HCT116 (cell line): ENCODE measurements at regions not wholly inside any gene's neighbourhood (a gene's known extent, or its start where the extent isn't known, plus 50 kb on each side); places are given as distances from the start of the nearest gene placed in this dataset.

Experiments used
- ATAC-seq: fragments of 200-7000 bp; cut with Tn5 transposase; 2 replicates; pipeline ENCODE4 v1.9.1; 2020; ENCODE audit warnings: mild to moderate bottlenecking, moderate library complexity
- BruUV-seq: library from RNA; stranded (reverse); fragments of 400-500 nt; replicated peaks from 2 replicates; lab custom pipeline; 2021; lab: Mats Ljungman, UMichigan
- CTCF ChIA-PET: fragments of 300-600 bp; sonication (Branson Sonifier 250); formaldehyde crosslinking; loops from one replicate; lab custom pipeline; 2021; ENCODE audit warnings: antibody characterized with exemption; lab: Charles Lee
- POLR2A ChIA-PET: fragments of 300-600, 350-600 bp; sonication (Branson Sonifier 250); formaldehyde crosslinking; loops from one replicate; lab custom pipeline; 2021; ENCODE audit warnings: antibody characterized with exemption; lab: Charles Lee
- RAD21 ChIA-PET, 2 experiments: fragments of 300-600 bp; sonication (Branson Sonifier 250); formaldehyde crosslinking; loops; one replicate each; lab custom pipeline; 2023; ENCODE audit warnings: low total read pairs in 2 of 2; ENCODE audit not compliant: uncharacterized antibody in 2 of 2, unreplicated experiment in 2 of 2, low non-redundant PET in 1 of 2; lab: Charles Lee
- DNase-seq: peaks from one replicate; pipeline ENCODE4 v3.0.0-alpha.2; 2010; ENCODE audit warnings: low read depth, low spot score
- H2AFZ ChIP-seq: fragments of 200-600 bp; shearing (Covaris generic), sonication (generic); 2 replicates; pipeline ENCODE4 v1.6.1; 2017; ENCODE audit warnings: low read depth, mixed run types, mixed read lengths, antibody characterized with exemption, low read length; ENCODE audit not compliant: poor library complexity, severe bottlenecking
- H3K27ac ChIP-seq: 2 replicates; pipeline ENCODE4 v1.5.1; 2012; ENCODE audit warnings: low read depth, low read length
- H3K27me3 ChIP-seq: fragments of 200-600 bp; sonication (generic); 2 replicates; pipeline ENCODE4 v1.6.1; 2016; ENCODE audit warnings: mixed run types, low read length, mixed read lengths; ENCODE audit not compliant: insufficient read depth
- H3K36me3 ChIP-seq, 2 experiments: fragments of 200-500 bp in 1 of 2; fragments of 200-600 bp in 1 of 2; sonication (Bioruptor generic) in 1 of 2; sonication (generic) in 1 of 2; 2 replicates each; pipeline versions ENCODE4 v1.5.1 to v1.6.1; 2014 to 2016; ENCODE audit warnings: low read length in 2 of 2, inconsistent platforms in 1 of 2, mixed read lengths in 1 of 2, mixed run types in 1 of 2; ENCODE audit not compliant: insufficient read depth in 2 of 2, control insufficient read depth in 1 of 2
- H3K4me1 ChIP-seq, 2 experiments: fragments of 200-600 bp in 1 of 2; sonication (generic) in 1 of 2; 2 replicates each; pipeline versions ENCODE4 v1.5.1 to v1.6.1; 2012 to 2017; ENCODE audit warnings: low read length in 2 of 2, inconsistent platforms in 1 of 2, mild to moderate bottlenecking in 1 of 2, mixed read lengths in 1 of 2, mixed run types in 1 of 2, moderate library complexity in 1 of 2; ENCODE audit not compliant: insufficient read depth in 2 of 2, control insufficient read depth in 1 of 2
- H3K4me2 ChIP-seq: fragments of 200-600 bp; sonication (generic); 2 replicates; pipeline ENCODE4 v1.6.1; 2017; ENCODE audit warnings: mixed run types, low read length, mixed read lengths
- H3K4me3 ChIP-seq, 2 experiments: fragments of 200-600 bp in 1 of 2; sonication (generic) in 1 of 2; replicated peaks in 1 of 2; 2 replicates each; pipeline ENCODE4 v1.5.1; 2011 to 2016; ENCODE audit warnings: low read length in 2 of 2, control low read depth in 1 of 2, low read depth in 1 of 2, mild to moderate bottlenecking in 1 of 2, mixed read lengths in 1 of 2, mixed run types in 1 of 2
- H3K79me2 ChIP-seq: fragments of 200-600 bp; sonication (generic); 2 replicates; pipeline ENCODE4 v1.6.1; 2017; ENCODE audit warnings: mild to moderate bottlenecking, mixed run types, low read length, moderate library complexity, mixed read lengths; ENCODE audit not compliant: insufficient read depth
- H3K9ac ChIP-seq: fragments of 200-600 bp; sonication (generic); 2 replicates; pipeline ENCODE4 v1.6.1; 2016; ENCODE audit warnings: low read length, mixed read lengths
- H3K9me2 ChIP-seq: fragments of 200-600 bp; sonication (generic), shearing (Covaris generic); 2 replicates; pipeline ENCODE4 v1.6.1; 2017; ENCODE audit warnings: mixed run types, mild to moderate bottlenecking, moderate library complexity; ENCODE audit not compliant: insufficient read depth
- H3K9me3 ChIP-seq, 2 experiments: fragments of 200-500 bp in 1 of 2; fragments of 200-600 bp in 1 of 2; sonication (Bioruptor generic) in 1 of 2; sonication (generic) in 1 of 2; 2 replicates each; pipeline ENCODE4 v1.6.1; 2014 to 2017; ENCODE audit warnings: low read length in 2 of 2, mixed read lengths in 2 of 2, inconsistent platforms in 1 of 2, low read depth in 1 of 2, mild to moderate bottlenecking in 1 of 2, mixed run types in 1 of 2, moderate library complexity in 1 of 2; ENCODE audit not compliant: control insufficient read depth in 1 of 2, insufficient read depth in 1 of 2
- H4K20me1 ChIP-seq: fragments of 200-600 bp; sonication (generic), shearing (Covaris generic); 2 replicates; pipeline ENCODE4 v1.6.1; 2017; ENCODE audit warnings: mixed run types, mild to moderate bottlenecking, moderate library complexity; ENCODE audit not compliant: insufficient read depth
- CEBPB ChIP-seq: IDR thresholded peaks from 2 replicates; pipeline ENCODE4 v1.6.1; 2012; ENCODE audit warnings: low read depth
- EGR1 ChIP-seq: IDR thresholded peaks from 2 replicates; pipeline ENCODE4 v1.6.1; 2012; ENCODE audit warnings: low read depth
- EZH2 ChIP-seq: fragments of 200-600 bp; sonication (generic); IDR thresholded peaks from 2 replicates; pipeline ENCODE4 v1.6.1; 2017; ENCODE audit warnings: antibody characterized with exemption, mixed run types
- EZH2phosphoT487 ChIP-seq: fragments of 200-600 bp; IDR thresholded peaks from 2 replicates; pipeline ENCODE4 v1.6.1; 2018; ENCODE audit warnings: antibody characterized with exemption, borderline replicate concordance
- POLR2A ChIP-seq: IDR thresholded peaks from 2 replicates; pipeline ENCODE4 v1.7.0; 2011; ENCODE audit warnings: borderline replicate concordance; ENCODE audit not compliant: insufficient read depth, insufficient read length; ENCODE audit errors: extremely low read depth
- REST ChIP-seq: IDR thresholded peaks from 2 replicates; pipeline ENCODE4 v1.6.1; 2012; ENCODE audit warnings: low read depth
- SIN3A ChIP-seq: IDR thresholded peaks from 2 replicates; pipeline ENCODE4 v1.6.1; 2012; ENCODE audit warnings: low read depth
- SRF ChIP-seq: IDR thresholded peaks from 2 replicates; pipeline ENCODE4 v1.6.1; 2012; ENCODE audit warnings: low read depth
- TCF7L2 ChIP-seq: IDR thresholded peaks from 2 replicates; pipeline ENCODE4 v1.7.0; 2011; ENCODE audit warnings: borderline replicate concordance, inconsistent platforms; ENCODE audit not compliant: insufficient read depth, insufficient read length; ENCODE audit errors: extremely low read depth
- intact Hi-C: fragments of 100-400 bp; cut with micrococcal nuclease; formaldehyde crosslinking; loops from 2 replicates; pipeline ENCODE4 v1.10.0; 2022

- DNase-seq (no peak), ATAC-seq (no peak)
- ChIA-PET CTCF (no interaction called here), POLR2A (no interaction called here), RAD21 (no interaction called here)
- Histone ChIP-seq H3K4me3 (no peak overlapping the region), H3K27ac (no peak overlapping the region), H3K9ac (no peak overlapping the region), H3K9me2 (no peaks in the 10 kb centered on the region), H3K4me2 (no peak overlapping the region), H3K79me2 (no peaks in the 10 kb centered on the region)
- TF ChIP-seq EGR1 (no peak), POLR2A (no peak), CEBPB (no peak), REST (no peak), EZH2 (no peak), TCF7L2 (no peak), SRF (no peak), EZH2phosphoT487 (no peak), SIN3A (no peak)
- TF ChIP-seq, all 23 proteins: peak for 0
- Histone ChIP-seq H3K4me1 (no peaks in the 10 kb centered on the region), H3K36me3 (no peaks in the 10 kb centered on the region), H3K9me3 (peaks cover 0 to 14% of the 10 kb centered on the region in 2 experiments; a peak in 1 of 4 replicates), H4K20me1 (no peaks in the 10 kb centered on the region), H2AFZ (no peak overlapping the region), H3K27me3 (no peaks in the 10 kb centered on the region)
- intact Hi-C loops: no loop called here
- no TSS peak for BruUV-seq
Observed at GRCh38 chr20:24328901-24329300, 140.5 kb upstream of the SYNDIG1 start.
